H1 (cell line): ENCODE measurements at regions not wholly inside any gene's neighbourhood (a gene's known extent, or its start where the extent isn't known, plus 50 kb on each side); places are given as distances from the start of the nearest gene placed in this dataset.

Experiments
- CTCF ChIA-PET: fragments of 300-600 bp; sonication (Branson Sonifier 250); formaldehyde crosslinking; loops from one replicate; lab custom pipeline; 2021; ENCODE audit not compliant: partially characterized antibody; lab: Charles Lee
- POLR2A ChIA-PET: fragments of 300-600 bp; sonication (Branson Sonifier 250); formaldehyde crosslinking; loops from one replicate; lab custom pipeline; 2021; ENCODE audit warnings: inconsistent platforms; ENCODE audit not compliant: partially characterized antibody; lab: Charles Lee
- DNase-seq, 2 experiments: peaks; one replicate each; pipeline versions ENCODE4 v3.0.0 to v3.0.0-alpha.2; 2010 to 2022; ENCODE audit warnings: low spot score in 2 of 2, low read depth in 1 of 2, mixed read lengths in 1 of 2
- FAIRE-seq: peaks from 2 replicates; lab custom pipeline; 2011; peaks lifted over from hg19 to GRCh38; lab: Jason Lieb, UNC
- H2AFZ ChIP-seq: 2 replicates; pipeline ENCODE4 v1.8.1; 2012; ENCODE audit warnings: low read length, inconsistent platforms
- H2AK5ac ChIP-seq: 2 replicates; pipeline ENCODE4 v1.6.1; 2013; ENCODE audit warnings: low read depth, low read length
- H2BK120ac ChIP-seq: replicated peaks from 2 replicates; pipeline ENCODE3; 2013; ENCODE audit warnings: low read depth, low read length, inconsistent platforms
- H2BK12ac ChIP-seq: 2 replicates; pipeline ENCODE4 v1.6.1; 2013; ENCODE audit warnings: low read depth, low read length
- H2BK15ac ChIP-seq: 2 replicates; pipeline ENCODE4 v1.6.1; 2013; ENCODE audit warnings: low read length
- H2BK20ac ChIP-seq: 2 replicates; pipeline ENCODE4 v1.6.1; 2013; ENCODE audit warnings: low read length
- H2BK5ac ChIP-seq: 2 replicates; pipeline ENCODE4 v1.6.1; 2013; ENCODE audit warnings: low read depth, low read length
- H3K14ac ChIP-seq: 2 replicates; pipeline ENCODE4 v1.6.1; 2013; ENCODE audit warnings: inconsistent platforms; ENCODE audit not compliant: insufficient read length
- H3K18ac ChIP-seq: 2 replicates; pipeline ENCODE4 v1.6.1; 2013; ENCODE audit warnings: low read length; ENCODE audit errors: extremely low read depth
- H3K23ac ChIP-seq: 2 replicates; pipeline ENCODE4 v1.6.1; 2013; ENCODE audit warnings: inconsistent platforms; ENCODE audit not compliant: insufficient read length
- H3K23me2 ChIP-seq: 2 replicates; pipeline ENCODE4 v1.6.1; 2013; ENCODE audit warnings: low read depth, low read length
- H3K27ac ChIP-seq: 2 replicates; pipeline ENCODE4 v1.6.1; 2011; ENCODE audit warnings: low read depth, low read length, inconsistent platforms
- H3K27me3 ChIP-seq, 4 experiments: replicated peaks in 1 of 4; 1 replicate in 1 of 4; 2 replicates in 3 of 4; pipeline versions ENCODE4 v1.6.1 to v1.8.1; 2011 to 2013; ENCODE audit warnings: low read length in 3 of 4, mild to moderate bottlenecking in 3 of 4, inconsistent platforms in 2 of 4, mixed read lengths in 2 of 4, moderate library complexity in 1 of 4; ENCODE audit not compliant: control insufficient read depth in 3 of 4, insufficient read depth in 3 of 4; ENCODE audit errors: extremely low read depth in 1 of 4
- H3K36me3 ChIP-seq, 4 experiments: 2 replicates each; pipeline versions ENCODE4 v1.6.1 to v1.8.1; 2011 to 2013; ENCODE audit warnings: mild to moderate bottlenecking in 4 of 4, low read length in 3 of 4, moderate library complexity in 2 of 4, control low read depth in 1 of 4, inconsistent platforms in 1 of 4; ENCODE audit not compliant: insufficient read depth in 4 of 4, control insufficient read depth in 2 of 4
- H3K4ac ChIP-seq: replicated peaks from 2 replicates; pipeline ENCODE3; 2013; ENCODE audit warnings: low read length, low read depth, mixed read lengths, inconsistent platforms; ENCODE audit not compliant: insufficient read length
- H3K4me1 ChIP-seq, 4 experiments: replicated peaks in 1 of 4; 1 replicate in 1 of 4; 2 replicates in 3 of 4; pipeline versions ENCODE4 v1.6.1 to v1.8.1; 2011 to 2013; ENCODE audit warnings: low read length in 3 of 4, inconsistent platforms in 2 of 4, mixed read lengths in 1 of 4; ENCODE audit not compliant: insufficient read depth in 4 of 4, control insufficient read depth in 3 of 4
- H3K4me2 ChIP-seq, 2 experiments: 2 replicates each; pipeline versions ENCODE4 v1.6.1 to v1.8.1; 2011 to 2013; ENCODE audit warnings: low read depth in 2 of 2, low read length in 2 of 2, control low read depth in 1 of 2, inconsistent platforms in 1 of 2, mild to moderate bottlenecking in 1 of 2; ENCODE audit not compliant: insufficient read depth in 1 of 2
- H3K4me3 ChIP-seq, 4 experiments: fragments of 200-600, 300-600 bp in 1 of 4; sonication (generic), shearing (Covaris generic), sonication (Bioruptor Twin) in 1 of 4; 2 replicates each; pipeline versions ENCODE4 v1.5.1 to v1.8.1; 2011 to 2016; ENCODE audit warnings: low read length in 4 of 4, low read depth in 3 of 4, control low read depth in 2 of 4, inconsistent platforms in 2 of 4, mild to moderate bottlenecking in 2 of 4, mixed read lengths in 1 of 4, moderate library complexity in 1 of 4; ENCODE audit not compliant: insufficient read depth in 2 of 4; ENCODE audit errors: extremely low read depth in 1 of 4
- H3K56ac ChIP-seq: replicated peaks from 2 replicates; pipeline ENCODE3; 2013; ENCODE audit warnings: low read depth, mild to moderate bottlenecking, mixed read lengths, low read length, inconsistent platforms; ENCODE audit not compliant: insufficient read length
- H3K79me1 ChIP-seq: 2 replicates; pipeline ENCODE4 v1.6.1; 2013; ENCODE audit warnings: low read depth, low read length, control low read depth
- H3K79me2 ChIP-seq, 2 experiments: 2 replicates each; pipeline versions ENCODE4 v1.6.1 to v1.8.1; 2012 to 2013; ENCODE audit warnings: low read length in 2 of 2, mild to moderate bottlenecking in 2 of 2, inconsistent platforms in 1 of 2; ENCODE audit not compliant: insufficient read depth in 2 of 2, control insufficient read depth in 1 of 2
- H3K9ac ChIP-seq, 4 experiments: replicated peaks in 1 of 4; 1 replicate in 1 of 4; 2 replicates in 3 of 4; pipeline versions ENCODE4 v1.6.1 to v1.8.1; 2011 to 2013; ENCODE audit warnings: low read depth in 3 of 4, low read length in 3 of 4, control low read depth in 2 of 4, mild to moderate bottlenecking in 2 of 4, moderate library complexity in 2 of 4, inconsistent platforms in 1 of 4; ENCODE audit errors: extremely low read depth in 1 of 4
- H3K9me3 ChIP-seq, 2 experiments: 2 replicates each; pipeline versions ENCODE4 v1.6.1 to v1.8.1; 2012 to 2013; ENCODE audit warnings: mild to moderate bottlenecking in 2 of 2, moderate library complexity in 2 of 2, control low read depth in 1 of 2, inconsistent platforms in 1 of 2, low read depth in 1 of 2, low read length in 1 of 2, mixed read lengths in 1 of 2; ENCODE audit not compliant: insufficient read depth in 2 of 2
- H4K20me1 ChIP-seq, 2 experiments: replicated peaks in 1 of 2; 2 replicates each; pipeline versions ENCODE3 to v1.8.1; 2011 to 2013; ENCODE audit warnings: inconsistent platforms in 2 of 2, low read length in 2 of 2, mild to moderate bottlenecking in 1 of 2; ENCODE audit not compliant: insufficient read depth in 2 of 2, control insufficient read depth in 1 of 2
- H4K5ac ChIP-seq: 2 replicates; pipeline ENCODE4 v1.6.1; 2013; ENCODE audit warnings: low read length, low read depth, mixed read lengths, inconsistent platforms; ENCODE audit not compliant: insufficient read length
- H4K8ac ChIP-seq: 2 replicates; pipeline ENCODE4 v1.8.0; 2013; ENCODE audit warnings: mild to moderate bottlenecking, moderate library complexity, low read length, inconsistent platforms; ENCODE audit not compliant: insufficient read depth; ENCODE audit errors: extremely low read depth
- H4K91ac ChIP-seq: replicated peaks from 2 replicates; pipeline ENCODE3; 2013; ENCODE audit warnings: low read length, mixed read lengths, inconsistent platforms; ENCODE audit not compliant: insufficient read length
- ATF2 ChIP-seq: IDR thresholded peaks from 2 replicates; pipeline ENCODE4 v1.6.1; 2012; ENCODE audit warnings: low read length, inconsistent platforms
- BRCA1 ChIP-seq: IDR thresholded peaks from 2 replicates; pipeline ENCODE4 v1.6.1; 2012; ENCODE audit warnings: low read depth, low read length, improper control_type of control experiment
- CEBPB ChIP-seq: IDR thresholded peaks from 2 replicates; pipeline ENCODE4 v1.6.1; 2012; ENCODE audit warnings: low read depth, low read length
- CHD2 ChIP-seq: IDR thresholded peaks from 2 replicates; pipeline ENCODE4 v1.6.1; 2012; ENCODE audit warnings: low read length, improper control_type of control experiment
- E2F6 ChIP-seq: IDR thresholded peaks from 2 replicates; pipeline ENCODE4 v1.6.1; 2012; ENCODE audit warnings: inconsistent platforms
- HDAC6 ChIP-seq: IDR thresholded peaks from one replicate; pipeline ENCODE4 v1.7.1; 2012; ENCODE audit warnings: low read depth, mild to moderate bottlenecking, inconsistent platforms, low read length, moderate library complexity
- JUN ChIP-seq: IDR thresholded peaks from 2 replicates; pipeline ENCODE4 v1.6.1; 2011; ENCODE audit warnings: low read depth, mild to moderate bottlenecking, improper control_type of control experiment, low read length
- KDM1A ChIP-seq: fragments of 200-600, 300-600 bp; sonication (generic); IDR thresholded peaks from 2 replicates; pipeline ENCODE4 v1.7.1; 2016; ENCODE audit warnings: mild to moderate bottlenecking, low read length, borderline replicate concordance
- POLR2A ChIP-seq, 2 experiments: IDR thresholded peaks; 1 replicate in 1 of 2; 2 replicates in 1 of 2; pipeline ENCODE4 v1.6.1; 2011; ENCODE audit warnings: low read depth in 2 of 2, low read length in 2 of 2, mild to moderate bottlenecking in 2 of 2; ENCODE audit errors: control extremely low read depth in 1 of 2
- RFX5 ChIP-seq: IDR thresholded peaks from 2 replicates; pipeline ENCODE4 v1.6.1; 2011; ENCODE audit warnings: low read depth, low read length, improper control_type of control experiment, borderline replicate concordance
- SIRT6 ChIP-seq: IDR thresholded peaks from one replicate; pipeline ENCODE4 v1.7.1; 2012; ENCODE audit warnings: low read length, inconsistent platforms
- TCF12 ChIP-seq: IDR thresholded peaks from 2 replicates; pipeline ENCODE4 v1.6.1; 2011; ENCODE audit warnings: low read depth, mild to moderate bottlenecking, low read length
- WGBS, 2 experiments: shearing (Covaris generic) in 1 of 2; methylation state at CpG; one replicate each; pipeline versions ENCODE4 v1.1.6 to v1.1.7; 2013 to 2015; ENCODE audit warnings: low lambda C conversion rate in 2 of 2, mixed read lengths in 2 of 2, inconsistent platforms in 1 of 2, low coverage in 1 of 2, missing lambda C conversion rate in 1 of 2; ENCODE audit not compliant: insufficient replicate concordance in 2 of 2, insufficient coverage in 1 of 2, insufficient read length in 1 of 2; ENCODE audit errors: extremely low coverage in 1 of 2, missing lambda C conversion rate in 1 of 2; 5-methylcytosine and 5-hydroxymethylcytosine counted together

- Histone ChIP-seq H3K4me2 (no peak overlapping the region), H4K91ac (no peak overlapping the region), H3K9me3 (no peaks in the 10 kb centered on the region), H3K79me2 (peaks cover 9 to 26% of the 10 kb centered on the region in 2 experiments; a peak in 3 of 4 replicates), H3K36me3 (no peaks in the 10 kb centered on the region; a peak in 2 of 8 replicates), H3K4me1 (peaks cover 0 to 12% (median 7%) of the 10 kb centered on the region in 4 experiments; a peak in 5 of 7 replicates), H3K23ac (no peak overlapping the region), H2BK120ac (no peak overlapping the region), H2BK20ac (no peak overlapping the region), H4K20me1 (peaks cover 14 to 53% of the 10 kb centered on the region in 2 experiments), H3K79me1 (peaks cover 31% of the 10 kb centered on the region), H2BK15ac (no peak overlapping the region), H3K27ac (no peak overlapping the region), H3K27me3 (no peaks in the 10 kb centered on the region), H2AFZ (no peak overlapping the region), H4K5ac (no peak overlapping the region), H2BK12ac (no peak overlapping the region; the same call in 1 of the 2 replicates), H3K56ac (no peak overlapping the region), H2AK5ac (no peak overlapping the region; the same call in 1 of the 2 replicates), H2BK5ac (no peak overlapping the region), H4K8ac (no peak overlapping the region), H3K23me2 (peaks cover 36% of the 10 kb centered on the region; the same call in 1 of the 2 replicates), H3K18ac (no peak overlapping the region), H3K14ac (no peak overlapping the region), H3K4me3 (no peak overlapping the region), H3K4ac (no peak overlapping the region), H3K9ac (no peak overlapping the region)
- no peak for DNase-seq
- FAIRE-seq = no peak
- 85 to 100% methylated on average over 2 to 20 of the region's 20 CpGs for WGBS, 2 experiments
- ChIA-PET POLR2A (no interaction called here), CTCF (no interaction called here)
- TF ChIP-seq POLR2A (IDR thresholded peaks at IDR 0.05; ENCODE audit: control extremely low read depth in 1 of 2, low read depth in 2 of 2, low read length in 2 of 2) (no peak), HDAC6 (no peak), BRCA1 (no peak), KDM1A (no peak), RFX5 (no peak), E2F6 (no peak), JUN (no peak), CEBPB (no peak), SIRT6 (no peak), CHD2 (no peak), TCF12 (no peak), ATF2 (no peak)
Observed at GRCh38 chr22:48581796-48582469, 1245.7 kb downstream of the BRD1 start.
